GM23338 (cell line): ENCODE measurements at regions not wholly inside any gene's neighbourhood (a gene's known extent, or its start where the extent isn't known, plus 50 kb on each side); places are given as distances from the start of the nearest gene placed in this dataset.

Experiments used
- ATAC-seq: fragments of 200-7000 bp; cut with Tn5 transposase; 3 replicates; pipeline ENCODE4 v1.9.1; 2020
- DNase-seq: peaks from one replicate; pipeline ENCODE4 v3.0.0-alpha.2; 2015; ENCODE audit warnings: low spot score
- H2AFZ ChIP-seq: fragments of 200-600 bp; sonication (generic); 2 replicates; pipeline ENCODE4 v1.8.0; 2016; ENCODE audit warnings: antibody characterized with exemption, mild to moderate bottlenecking, moderate library complexity
- H3F3A ChIP-seq: fragments of 200-600 bp; sonication (generic); replicated peaks from 2 replicates; pipeline ENCODE4 v1.8.0; 2017; ENCODE audit warnings: antibody characterized with exemption, mixed run types, low read depth
- H3K27ac ChIP-seq: fragments of 200-600 bp; sonication (generic); 2 replicates; pipeline ENCODE4 v1.6.1; 2016; ENCODE audit warnings: low read depth
- H3K27me3 ChIP-seq: fragments of 200-600 bp; sonication (generic); 2 replicates; pipeline ENCODE4 v1.8.0; 2016; ENCODE audit warnings: mild to moderate bottlenecking, mixed run types, moderate library complexity; ENCODE audit not compliant: insufficient read depth
- H3K36me3 ChIP-seq: fragments of 200-600 bp; sonication (generic); 2 replicates; pipeline ENCODE4 v1.8.0; 2016; ENCODE audit warnings: mild to moderate bottlenecking; ENCODE audit not compliant: insufficient read depth
- H3K4me1 ChIP-seq: fragments of 200-600 bp; sonication (generic); 2 replicates; pipeline ENCODE4 v1.8.0; 2016; ENCODE audit warnings: mild to moderate bottlenecking, moderate library complexity; ENCODE audit not compliant: insufficient read depth
- H3K4me2 ChIP-seq: fragments of 200-600 bp; sonication (generic); 2 replicates; pipeline ENCODE4 v1.7.1; 2017; ENCODE audit warnings: mixed run types
- H3K4me3 ChIP-seq: fragments of 200-600 bp; sonication (generic); 2 replicates; pipeline ENCODE4 v1.6.1; 2016; ENCODE audit warnings: mixed run types
- H3K79me2 ChIP-seq: fragments of 200-600 bp; sonication (generic); replicated peaks from 2 replicates; pipeline ENCODE4 v1.8.0; 2017; ENCODE audit warnings: mild to moderate bottlenecking; ENCODE audit not compliant: insufficient read depth
- H3K9me2 ChIP-seq: fragments of 200-600 bp; sonication (generic); 2 replicates; pipeline ENCODE4 v1.8.0; 2017; ENCODE audit not compliant: insufficient read depth
- H4K20me1 ChIP-seq: fragments of 200-600 bp; sonication (generic); replicated peaks from 2 replicates; pipeline ENCODE4 v1.8.0; 2017; ENCODE audit warnings: mild to moderate bottlenecking; ENCODE audit not compliant: insufficient read depth
- H3K27ac Mint-ChIP-seq: 2 replicates; pipeline ENCODE4 v1.8.0; 2020; ENCODE audit warnings: inconsistent platforms, mild to moderate bottlenecking, moderate library complexity, mixed read lengths
- H3K27me3 Mint-ChIP-seq: 3 replicates; pipeline ENCODE4 v1.8.0; 2022; ENCODE audit warnings: low read depth, mild to moderate bottlenecking, moderate library complexity, mixed read lengths, inconsistent platforms; ENCODE audit not compliant: insufficient read depth, poor library complexity
- H3K36me3 Mint-ChIP-seq: 3 replicates; pipeline ENCODE4 v1.8.0; 2021; ENCODE audit warnings: low read depth, mild to moderate bottlenecking, inconsistent platforms, moderate library complexity, mixed read lengths
- H3K4me1 Mint-ChIP-seq: 3 replicates; pipeline ENCODE4 v1.8.0; 2020; ENCODE audit warnings: mild to moderate bottlenecking, inconsistent platforms, mixed read lengths
- H3K4me3 Mint-ChIP-seq: 3 replicates; pipeline ENCODE4 v1.8.0; 2021; ENCODE audit warnings: moderate library complexity, mild to moderate bottlenecking, inconsistent platforms, mixed read lengths
- H3K9me3 Mint-ChIP-seq: 3 replicates; pipeline ENCODE4 v1.8.0; 2020; ENCODE audit warnings: moderate library complexity, mild to moderate bottlenecking, inconsistent platforms, mixed read lengths
- EZH2phosphoT487 ChIP-seq: fragments of 200-600 bp; sonication (generic); IDR thresholded peaks from one replicate; pipeline ENCODE4 v1.8.1; 2018; ENCODE audit warnings: antibody characterized with exemption; ENCODE audit not compliant: unreplicated experiment
- NANOG ChIP-seq: IDR thresholded peaks from 2 replicates; pipeline ENCODE4 v1.6.1; 2016; ENCODE audit warnings: antibody characterized with exemption, borderline replicate concordance
- POLR2AphosphoS5 ChIP-seq: IDR thresholded peaks from 2 replicates; pipeline ENCODE4 v1.6.1; 2016; ENCODE audit warnings: antibody characterized with exemption, low read depth
- ZNF114 ChIP-seq: fragments of 250-450 bp; sonication (Bioruptor Pico); IDR thresholded peaks from 2 replicates; pipeline ENCODE4 v1.5.0; 2020; ENCODE audit warnings: mild to moderate bottlenecking, moderate library complexity
- TF ChIP-seq, protein P1 (sequence below): fragments of 250-450 bp; sonication (Bioruptor Pico); IDR thresholded peaks from 2 replicates; pipeline ENCODE4 v1.5.0; 2020; ENCODE audit warnings: mild to moderate bottlenecking, moderate library complexity
- TF ChIP-seq, protein P2 (sequence below), 2 experiments: fragments of 200-600 bp in 1 of 2; sonication (generic) in 1 of 2; conservative IDR thresholded peaks; 2 replicates each; pipeline versions ENCODE4 v1.5.1 to v1.6.1; 2016 to 2017; ENCODE audit warnings: antibody characterized with exemption in 2 of 2, low read depth in 2 of 2, mild to moderate bottlenecking in 2 of 2, moderate library complexity in 1 of 2

DNA sequence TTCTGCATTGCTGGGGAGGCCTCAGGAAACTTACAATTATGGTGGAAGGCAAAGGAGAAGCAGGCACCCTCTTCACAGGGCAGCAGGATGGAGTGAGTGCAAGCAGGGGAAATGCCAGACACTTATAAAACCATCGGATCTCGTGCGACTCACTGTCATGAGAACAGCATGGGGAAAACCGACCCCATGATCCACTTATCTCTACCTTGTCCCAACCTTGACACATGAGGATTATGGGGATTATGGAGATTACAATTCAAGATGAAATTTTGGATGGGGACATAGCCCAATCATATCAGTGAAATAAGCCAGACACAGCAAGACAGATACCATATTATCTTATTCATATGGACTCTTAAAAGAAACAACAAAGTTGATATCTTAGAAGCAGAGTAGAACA is 134.9 kb downstream of the C4orf33 start (continued):
- TF ChIP-seq, protein P1, sequence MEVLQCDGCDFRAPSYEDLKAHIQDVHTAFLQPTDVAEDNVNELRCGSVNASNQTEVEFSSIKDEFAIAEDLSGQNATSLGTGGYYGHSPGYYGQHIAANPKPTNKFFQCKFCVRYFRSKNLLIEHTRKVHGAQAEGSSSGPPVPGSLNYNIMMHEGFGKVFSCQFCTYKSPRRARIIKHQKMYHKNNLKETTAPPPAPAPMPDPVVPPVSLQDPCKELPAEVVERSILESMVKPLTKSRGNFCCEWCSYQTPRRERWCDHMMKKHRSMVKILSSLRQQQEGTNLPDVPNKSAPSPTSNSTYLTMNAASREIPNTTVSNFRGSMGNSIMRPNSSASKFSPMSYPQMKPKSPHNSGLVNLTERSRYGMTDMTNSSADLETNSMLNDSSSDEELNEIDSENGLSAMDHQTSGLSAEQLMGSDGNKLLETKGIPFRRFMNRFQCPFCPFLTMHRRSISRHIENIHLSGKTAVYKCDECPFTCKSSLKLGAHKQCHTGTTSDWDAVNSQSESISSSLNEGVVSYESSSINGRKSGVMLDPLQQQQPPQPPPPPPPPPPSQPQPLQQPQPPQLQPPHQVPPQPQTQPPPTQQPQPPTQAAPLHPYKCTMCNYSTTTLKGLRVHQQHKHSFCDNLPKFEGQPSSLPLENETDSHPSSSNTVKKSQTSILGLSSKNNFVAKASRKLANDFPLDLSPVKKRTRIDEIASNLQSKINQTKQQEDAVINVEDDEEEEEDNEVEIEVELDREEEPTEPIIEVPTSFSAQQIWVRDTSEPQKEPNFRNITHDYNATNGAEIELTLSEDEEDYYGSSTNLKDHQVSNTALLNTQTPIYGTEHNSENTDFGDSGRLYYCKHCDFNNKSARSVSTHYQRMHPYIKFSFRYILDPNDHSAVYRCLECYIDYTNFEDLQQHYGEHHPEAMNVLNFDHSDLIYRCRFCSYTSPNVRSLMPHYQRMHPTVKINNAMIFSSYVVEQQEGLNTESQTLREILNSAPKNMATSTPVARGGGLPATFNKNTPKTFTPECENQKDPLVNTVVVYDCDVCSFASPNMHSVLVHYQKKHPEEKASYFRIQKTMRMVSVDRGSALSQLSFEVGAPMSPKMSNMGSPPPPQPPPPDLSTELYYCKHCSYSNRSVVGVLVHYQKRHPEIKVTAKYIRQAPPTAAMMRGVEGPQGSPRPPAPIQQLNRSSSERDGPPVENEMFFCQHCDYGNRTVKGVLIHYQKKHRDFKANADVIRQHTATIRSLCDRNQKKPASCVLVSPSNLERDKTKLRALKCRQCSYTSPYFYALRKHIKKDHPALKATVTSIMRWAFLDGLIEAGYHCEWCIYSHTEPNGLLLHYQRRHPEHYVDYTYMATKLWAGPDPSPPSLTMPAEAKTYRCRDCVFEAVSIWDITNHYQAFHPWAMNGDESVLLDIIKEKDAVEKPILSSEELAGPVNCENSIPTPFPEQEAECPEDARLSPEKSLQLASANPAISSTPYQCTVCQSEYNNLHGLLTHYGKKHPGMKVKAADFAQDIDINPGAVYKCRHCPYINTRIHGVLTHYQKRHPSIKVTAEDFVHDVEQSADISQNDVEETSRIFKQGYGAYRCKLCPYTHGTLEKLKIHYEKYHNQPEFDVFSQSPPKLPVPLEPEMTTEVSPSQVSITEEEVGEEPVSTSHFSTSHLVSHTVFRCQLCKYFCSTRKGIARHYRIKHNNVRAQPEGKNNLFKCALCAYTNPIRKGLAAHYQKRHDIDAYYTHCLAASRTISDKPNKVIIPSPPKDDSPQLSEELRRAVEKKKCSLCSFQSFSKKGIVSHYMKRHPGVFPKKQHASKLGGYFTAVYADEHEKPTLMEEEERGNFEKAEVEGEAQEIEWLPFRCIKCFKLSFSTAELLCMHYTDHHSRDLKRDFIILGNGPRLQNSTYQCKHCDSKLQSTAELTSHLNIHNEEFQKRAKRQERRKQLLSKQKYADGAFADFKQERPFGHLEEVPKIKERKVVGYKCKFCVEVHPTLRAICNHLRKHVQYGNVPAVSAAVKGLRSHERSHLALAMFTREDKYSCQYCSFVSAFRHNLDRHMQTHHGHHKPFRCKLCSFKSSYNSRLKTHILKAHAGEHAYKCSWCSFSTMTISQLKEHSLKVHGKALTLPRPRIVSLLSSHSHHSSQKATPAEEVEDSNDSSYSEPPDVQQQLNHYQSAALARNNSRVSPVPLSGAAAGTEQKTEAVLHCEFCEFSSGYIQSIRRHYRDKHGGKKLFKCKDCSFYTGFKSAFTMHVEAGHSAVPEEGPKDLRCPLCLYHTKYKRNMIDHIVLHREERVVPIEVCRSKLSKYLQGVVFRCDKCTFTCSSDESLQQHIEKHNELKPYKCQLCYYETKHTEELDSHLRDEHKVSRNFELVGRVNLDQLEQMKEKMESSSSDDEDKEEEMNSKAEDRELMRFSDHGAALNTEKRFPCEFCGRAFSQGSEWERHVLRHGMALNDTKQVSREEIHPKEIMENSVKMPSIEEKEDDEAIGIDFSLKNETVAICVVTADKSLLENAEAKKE (CRISPR knock-in tag): no peak
- TF ChIP-seq POLR2AphosphoS5 (no peak), EZH2phosphoT487 (no peak)

DNA sequence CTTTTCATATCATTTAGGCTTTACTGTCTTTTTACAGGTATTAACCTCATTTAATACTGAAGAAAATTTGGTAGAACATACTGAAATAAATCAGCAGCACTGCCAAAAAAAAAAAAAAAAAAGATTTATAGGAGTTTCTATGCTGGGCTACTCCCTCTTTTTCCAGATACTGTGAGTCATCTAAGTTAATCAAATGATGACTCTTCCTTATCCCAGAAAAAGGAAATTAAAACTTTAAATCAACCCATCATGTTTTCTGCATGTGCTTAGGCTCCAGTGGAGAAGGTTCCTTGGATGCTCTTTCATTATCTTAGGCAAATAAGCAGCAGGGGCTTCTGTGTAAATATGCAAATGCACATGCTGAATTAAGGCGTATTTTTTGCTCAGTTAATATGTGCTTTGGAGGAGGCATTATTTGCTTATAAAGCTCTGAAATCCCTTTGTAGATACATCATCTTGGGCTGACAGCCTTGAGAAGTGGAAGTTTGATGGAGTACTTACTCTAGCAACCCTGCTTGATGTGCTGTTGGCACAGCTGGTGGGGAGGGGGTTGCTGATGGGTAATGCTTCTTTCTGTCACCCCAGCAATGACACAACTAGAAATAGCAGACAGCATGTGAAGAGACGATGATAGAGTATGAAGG is 136.1 kb downstream of the C4orf33 start:
- Mint-ChIP-seq H3K36me3 (no peaks in the 10 kb centered on the region), H3K4me1 (peaks cover 3% of the 10 kb centered on the region; the same call in 2 of the 3 replicates), H3K9me3 (no peaks in the 10 kb centered on the region), H3K4me3 (no peak overlapping the region), H3K27ac (no peak overlapping the region), H3K27me3 (no peaks in the 10 kb centered on the region)
- Histone ChIP-seq H3K27ac (no peak overlapping the region), H3K4me3 (no peak overlapping the region), H3K36me3 (no peaks in the 10 kb centered on the region), H3K4me2 (no peak overlapping the region), H3K79me2 (no peaks in the 10 kb centered on the region), H2AFZ (peak overlapping the region; percentile 7; the same call in 1 of the 2 replicates), H3F3A (no peaks in the 10 kb centered on the region), H3K27me3 (no peaks in the 10 kb centered on the region), H3K9me2 (0 out of 2 replicates have a peak, but pooled peaks cover 4% of the 10 kb centered on the region), H4K20me1 (no peaks in the 10 kb centered on the region), H3K4me1 (no peaks in the 10 kb centered on the region)
- DNase-seq: no peak
- no peak for ATAC-seq
- no peak for TF ChIP-seq NANOG
- TF ChIP-seq ZNF114 (CRISPR knock-in tag): no peak
- TF ChIP-seq, protein P2, sequence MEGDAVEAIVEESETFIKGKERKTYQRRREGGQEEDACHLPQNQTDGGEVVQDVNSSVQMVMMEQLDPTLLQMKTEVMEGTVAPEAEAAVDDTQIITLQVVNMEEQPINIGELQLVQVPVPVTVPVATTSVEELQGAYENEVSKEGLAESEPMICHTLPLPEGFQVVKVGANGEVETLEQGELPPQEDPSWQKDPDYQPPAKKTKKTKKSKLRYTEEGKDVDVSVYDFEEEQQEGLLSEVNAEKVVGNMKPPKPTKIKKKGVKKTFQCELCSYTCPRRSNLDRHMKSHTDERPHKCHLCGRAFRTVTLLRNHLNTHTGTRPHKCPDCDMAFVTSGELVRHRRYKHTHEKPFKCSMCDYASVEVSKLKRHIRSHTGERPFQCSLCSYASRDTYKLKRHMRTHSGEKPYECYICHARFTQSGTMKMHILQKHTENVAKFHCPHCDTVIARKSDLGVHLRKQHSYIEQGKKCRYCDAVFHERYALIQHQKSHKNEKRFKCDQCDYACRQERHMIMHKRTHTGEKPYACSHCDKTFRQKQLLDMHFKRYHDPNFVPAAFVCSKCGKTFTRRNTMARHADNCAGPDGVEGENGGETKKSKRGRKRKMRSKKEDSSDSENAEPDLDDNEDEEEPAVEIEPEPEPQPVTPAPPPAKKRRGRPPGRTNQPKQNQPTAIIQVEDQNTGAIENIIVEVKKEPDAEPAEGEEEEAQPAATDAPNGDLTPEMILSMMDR (conservative IDR thresholded peaks at IDR 0.05; ENCODE audit: low read depth in 2 of 2): no peak
- TF ChIP-seq POLR2AphosphoS5: no peak
- no peak for TF ChIP-seq EZH2phosphoT487
